Liver (tissue), 8 donors: ENCODE measurements at regions not wholly inside any gene's neighbourhood (a gene's known extent, or its start where the extent isn't known, plus 50 kb on each side); places are given as distances from the start of the nearest gene placed in this dataset.

ENCODE experiments used
- DNase-seq: peaks from one replicate; pipeline ENCODE4 v3.0.0-alpha.2; 2017; ENCODE audit warnings: low spot score
- H3K27ac ChIP-seq, 2 donors: one replicate each; pipeline ENCODE4 v1.7.0; 2013; ENCODE audit warnings: inconsistent platforms in 2 of 2, low read length in 2 of 2, control low read depth in 1 of 2, low read depth in 1 of 2, mild to moderate bottlenecking in 1 of 2
- H3K27me3 ChIP-seq, 4 donors: one replicate each; pipeline versions ENCODE4 v1.6.1 to v1.7.0; 2013; ENCODE audit warnings: low read length in 3 of 4, inconsistent platforms in 1 of 4, mild to moderate bottlenecking in 1 of 4, moderate library complexity in 1 of 4; ENCODE audit not compliant: control insufficient read depth in 4 of 4, insufficient read depth in 4 of 4
- H3K36me3 ChIP-seq, 4 donors: one replicate each; pipeline versions ENCODE4 v1.6.1 to v1.7.0; 2013; ENCODE audit warnings: low read length in 3 of 4, mild to moderate bottlenecking in 3 of 4, low read depth in 1 of 4, moderate library complexity in 1 of 4; ENCODE audit not compliant: control insufficient read depth in 4 of 4, insufficient read depth in 3 of 4
- H3K4me1 ChIP-seq, 4 donors: one replicate each; pipeline versions ENCODE4 v1.6.1 to v1.7.0; 2013; ENCODE audit warnings: low read length in 3 of 4, mild to moderate bottlenecking in 3 of 4, moderate library complexity in 1 of 4; ENCODE audit not compliant: control insufficient read depth in 4 of 4, insufficient read depth in 4 of 4
- H3K4me3 ChIP-seq, 3 donors: one replicate each; pipeline versions ENCODE4 v1.6.1 to v1.7.0; 2013; ENCODE audit warnings: low read length in 3 of 3, control low read depth in 1 of 3, low read depth in 1 of 3, mild to moderate bottlenecking in 1 of 3
- H3K9ac ChIP-seq, 2 donors: one replicate each; pipeline ENCODE4 v1.7.0; 2013; ENCODE audit warnings: low read length in 2 of 2, mild to moderate bottlenecking in 2 of 2, moderate library complexity in 2 of 2, control low read depth in 1 of 2, low read depth in 1 of 2
- H3K9me3 ChIP-seq, 4 donors: one replicate each; pipeline versions ENCODE4 v1.6.1 to v1.7.0; 2013; ENCODE audit warnings: low read length in 3 of 4; ENCODE audit not compliant: control insufficient read depth in 4 of 4
- ATF3 ChIP-seq: IDR thresholded peaks from 2 replicates; pipeline ENCODE4 v1.6.1; 2016; ENCODE audit warnings: antibody characterized with exemption
- CTCF ChIP-seq: fragments of 150-350 bp; IDR thresholded peaks from 2 replicates; pipeline ENCODE4 v1.5.1; 2017; ENCODE audit warnings: improper control_type of control experiment, low read depth, low read length; ENCODE audit not compliant: missing input control
- EGR1 ChIP-seq, 2 donors: IDR thresholded peaks; 2 replicates each; pipeline ENCODE4 v1.6.1; 2016 to 2018; ENCODE audit warnings: antibody characterized with exemption in 2 of 2, low read depth in 2 of 2
- FOXA1 ChIP-seq: IDR thresholded peaks from 2 replicates; pipeline ENCODE4 v1.6.1; 2016; ENCODE audit warnings: antibody characterized with exemption
- FOXA2 ChIP-seq: IDR thresholded peaks from 2 replicates; pipeline ENCODE4 v1.6.1; 2016; ENCODE audit warnings: antibody characterized with exemption
- GABPA ChIP-seq, 2 donors: IDR thresholded peaks in 1 of 2; conservative IDR thresholded peaks in 1 of 2; 2 replicates each; pipeline ENCODE4 v1.6.1; 2016; ENCODE audit warnings: antibody characterized with exemption in 2 of 2, mild to moderate bottlenecking in 1 of 2, moderate library complexity in 1 of 2
- JUND ChIP-seq, 2 donors: IDR thresholded peaks; 2 replicates each; pipeline ENCODE4 v1.6.1; 2016; ENCODE audit warnings: antibody characterized with exemption in 2 of 2
- MAX ChIP-seq: IDR thresholded peaks from 2 replicates; pipeline ENCODE4 v1.6.1; 2016; ENCODE audit warnings: antibody characterized with exemption
- NR2F2 ChIP-seq: IDR thresholded peaks from 2 replicates; pipeline ENCODE4 v1.6.1; 2016; ENCODE audit warnings: antibody characterized with exemption
- RAD21 ChIP-seq, 2 donors: IDR thresholded peaks; 2 replicates each; pipeline ENCODE4 v1.6.1; 2016; ENCODE audit warnings: antibody characterized with exemption in 2 of 2, mild to moderate bottlenecking in 2 of 2
- REST ChIP-seq: IDR thresholded peaks from 2 replicates; pipeline ENCODE4 v1.6.1; 2016; ENCODE audit warnings: antibody characterized with exemption, mild to moderate bottlenecking
- RXRA ChIP-seq, 2 donors: IDR thresholded peaks; 2 replicates each; pipeline ENCODE4 v1.6.1; 2017 to 2018; ENCODE audit warnings: antibody characterized with exemption in 2 of 2, mild to moderate bottlenecking in 1 of 2
- SP1 ChIP-seq: IDR thresholded peaks from 2 replicates; pipeline ENCODE4 v1.6.1; 2018; ENCODE audit warnings: antibody characterized with exemption, mild to moderate bottlenecking
- TAF1 ChIP-seq: conservative IDR thresholded peaks from 2 replicates; pipeline ENCODE4 v1.6.1; 2016; ENCODE audit warnings: antibody characterized with exemption, mild to moderate bottlenecking
- YY1 ChIP-seq: IDR thresholded peaks from 2 replicates; pipeline ENCODE4 v1.6.1; 2016; ENCODE audit warnings: antibody characterized with exemption, mild to moderate bottlenecking
- ZBTB33 ChIP-seq: IDR thresholded peaks from 2 replicates; pipeline ENCODE4 v1.6.1; 2016; ENCODE audit warnings: antibody characterized with exemption
- WGBS: extraction: QIAGEN DNeasy Blood & Tissue Kit; methylation state at CpG from one replicate; pipeline ENCODE4 v1.1.7; 2013; 5-methylcytosine and 5-hydroxymethylcytosine counted together
- donor health status: healthy.
- donor health status: healthy.
- donor health status: healthy.
- donor health status: healthy.
- donor health status: healthy.

GRCh38 chr7:131957338-131958020, 401.1 kb upstream of the PODXL start:
- H3K27ac ChIP-seq, result no peak overlapping the region
- DNase-seq, result no peak
- no peak overlapping the region for H3K9ac ChIP-seq
- 69% methylated on average over 12 of the region's 12 CpGs for WGBS
- H3K4me3 ChIP-seq, result no peak overlapping the region
- H3K36me3 ChIP-seq, result no peaks in the 10 kb centered on the region
- H3K9me3 ChIP-seq, result no peaks in the 10 kb centered on the region
- peaks cover 0 to 4% (median 0%) of the 10 kb centered on the region in 4 donors for H3K27me3 ChIP-seq
- no peak for TF ChIP-seq FOXA2
- TF ChIP-seq EGR1 (IDR thresholded peaks at IDR 0.05; ENCODE audit: low read depth in 2 of 2), result no peak
- no peaks in the 10 kb centered on the region for H3K4me1 ChIP-seq

GRCh38 chr7:131956864-131957263, 400.4 kb upstream of the PODXL start:
- Histone ChIP-seq H3K27me3 (peaks cover 0 to 2% (median 0%) of the 10 kb centered on the region in 4 donors), H3K9ac (no peak overlapping the region), H3K27ac (no peak overlapping the region), H3K9me3 (no peaks in the 10 kb centered on the region), H3K36me3 (no peaks in the 10 kb centered on the region), H3K4me3 (no peak overlapping the region), H3K4me1 (no peaks in the 10 kb centered on the region)
- WGBS, result 77% methylated on average over 1 of the region's 1 CpG
- no peak for DNase-seq
- TF ChIP-seq TAF1, result no peak
- TF ChIP-seq GABPA (IDR thresholded peaks at IDR 0.05 in 1 of 2, conservative IDR thresholded peaks at IDR 0.05 in 1 of 2), result no peak
- no peak for TF ChIP-seq RAD21 (IDR thresholded peaks at IDR 0.05)
- no peak for TF ChIP-seq EGR1 (IDR thresholded peaks at IDR 0.05; ENCODE audit: low read depth in 2 of 2)
- TF ChIP-seq REST, result no peak
- no peak for TF ChIP-seq SP1
- no peak for TF ChIP-seq FOXA1
- TF ChIP-seq NR2F2, result no peak
- TF ChIP-seq ZBTB33, result no peak
- no peak for TF ChIP-seq RXRA (IDR thresholded peaks at IDR 0.05)

- peaks cover 0 to 4% (median 0%) of the 10 kb centered on the region in 4 donors for H3K9me3 ChIP-seq
- DNase-seq, result no peak
- H3K4me3 ChIP-seq, result no peak overlapping the region
- H3K4me1 ChIP-seq, result no peaks in the 10 kb centered on the region
- no peaks in the 10 kb centered on the region for H3K36me3 ChIP-seq
- whole genome bisulfite sequencing, result 50% methylated on average over 2 of the region's 2 CpGs
- H3K9ac ChIP-seq, result no peak overlapping the region
- H3K27me3 ChIP-seq, result peaks cover 0 to 2% (median 0%) of the 10 kb centered on the region in 4 donors
- no peak overlapping the region for H3K27ac ChIP-seq
- no peak for TF ChIP-seq RAD21 (IDR thresholded peaks at IDR 0.05)
- TF ChIP-seq RXRA (IDR thresholded peaks at IDR 0.05), result no peak
- TF ChIP-seq ATF3, result no peak
- no peak for TF ChIP-seq JUND (IDR thresholded peaks at IDR 0.05)
- TF ChIP-seq NR2F2, result no peak
- no peak for TF ChIP-seq MAX
- TF ChIP-seq CTCF, result no peak
- no peak for TF ChIP-seq EGR1 (IDR thresholded peaks at IDR 0.05; ENCODE audit: low read depth in 2 of 2)
- TF ChIP-seq REST, result no peak
- TF ChIP-seq YY1, result no peak
These were observed 399.3 kb upstream of the PODXL start for GRCh38 chr7:131955679-131956078.
